ENCODE measurements at regions not wholly inside any gene's neighbourhood (a gene's known extent, or its start where the extent isn't known, plus 50 kb on each side); places are given as distances from the start of the nearest gene placed in this dataset.

- H3K9me3 ChIP-seq: no peaks in the 10 kb centered on the region
- no peaks in the 10 kb centered on the region for H3K4me1 ChIP-seq
- intact Hi-C loops (cut with DNase I): no loop called here
- no peaks in the 10 kb centered on the region for H3K36me3 ChIP-seq
- no peak overlapping the region for H3K27ac ChIP-seq
- TF ChIP-seq, protein P1, sequence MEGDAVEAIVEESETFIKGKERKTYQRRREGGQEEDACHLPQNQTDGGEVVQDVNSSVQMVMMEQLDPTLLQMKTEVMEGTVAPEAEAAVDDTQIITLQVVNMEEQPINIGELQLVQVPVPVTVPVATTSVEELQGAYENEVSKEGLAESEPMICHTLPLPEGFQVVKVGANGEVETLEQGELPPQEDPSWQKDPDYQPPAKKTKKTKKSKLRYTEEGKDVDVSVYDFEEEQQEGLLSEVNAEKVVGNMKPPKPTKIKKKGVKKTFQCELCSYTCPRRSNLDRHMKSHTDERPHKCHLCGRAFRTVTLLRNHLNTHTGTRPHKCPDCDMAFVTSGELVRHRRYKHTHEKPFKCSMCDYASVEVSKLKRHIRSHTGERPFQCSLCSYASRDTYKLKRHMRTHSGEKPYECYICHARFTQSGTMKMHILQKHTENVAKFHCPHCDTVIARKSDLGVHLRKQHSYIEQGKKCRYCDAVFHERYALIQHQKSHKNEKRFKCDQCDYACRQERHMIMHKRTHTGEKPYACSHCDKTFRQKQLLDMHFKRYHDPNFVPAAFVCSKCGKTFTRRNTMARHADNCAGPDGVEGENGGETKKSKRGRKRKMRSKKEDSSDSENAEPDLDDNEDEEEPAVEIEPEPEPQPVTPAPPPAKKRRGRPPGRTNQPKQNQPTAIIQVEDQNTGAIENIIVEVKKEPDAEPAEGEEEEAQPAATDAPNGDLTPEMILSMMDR (IDR thresholded peaks at IDR 0.05): no peak
- no peak for DNase-seq (ENCODE audit: low spot score in 2 of 2)
- no peaks in the 10 kb centered on the region for H3K27me3 ChIP-seq
- H3K4me3 ChIP-seq: no peak overlapping the region
Observed at GRCh38 chr11:15660496-15660895, 545.8 kb downstream of the INSC start.

GRCh38 chr11:15662285-15662684, 547.6 kb downstream of the INSC start:
- intact Hi-C loops (cut with DNase I): no loop called here
- Histone ChIP-seq H3K36me3 (no peaks in the 10 kb centered on the region), H3K9me3 (peaks cover 0 to 3% of the 10 kb centered on the region in 2 donors), H3K27me3 (no peaks in the 10 kb centered on the region), H3K27ac (no peak overlapping the region), H3K4me1 (no peaks in the 10 kb centered on the region), H3K4me3 (no peak overlapping the region)
- no peak for DNase-seq (ENCODE audit: low spot score in 2 of 2)
- TF ChIP-seq, protein P1 (IDR thresholded peaks at IDR 0.05): no peak

DNA sequence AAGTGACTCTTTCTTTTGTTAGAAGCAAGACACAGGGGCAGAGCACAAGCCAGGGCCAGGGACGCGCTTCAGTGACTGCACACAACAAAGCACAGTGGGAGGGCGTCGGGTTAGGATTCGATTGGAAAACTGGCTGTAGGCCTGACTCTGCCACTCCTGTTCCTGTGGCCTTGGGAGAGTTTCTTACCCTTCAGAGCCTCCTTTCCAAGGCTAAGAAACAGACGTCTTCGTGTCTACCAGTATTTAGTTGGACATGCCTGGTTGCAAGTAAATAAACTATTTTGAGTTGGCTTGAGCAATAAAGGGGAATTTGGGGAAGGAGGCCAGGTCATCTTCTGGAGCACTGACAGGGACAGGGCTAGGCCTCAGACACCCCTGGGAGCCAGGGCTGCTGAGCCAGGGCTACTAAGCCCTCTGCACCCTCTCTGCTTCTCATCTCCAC, 549.1 kb downstream of the INSC start:
- no peak for DNase-seq (ENCODE audit: low spot score in 2 of 2)
- Histone ChIP-seq H3K9me3 (peaks cover 0 to 3% of the 10 kb centered on the region in 2 donors), H3K27me3 (no peaks in the 10 kb centered on the region), H3K4me3 (no peak overlapping the region), H3K36me3 (no peaks in the 10 kb centered on the region), H3K27ac (no peak overlapping the region), H3K4me1 (no peaks in the 10 kb centered on the region)
- TF ChIP-seq, protein P1 (IDR thresholded peaks at IDR 0.05): no peak
- intact Hi-C loops (cut with DNase I): no loop called here

DNA sequence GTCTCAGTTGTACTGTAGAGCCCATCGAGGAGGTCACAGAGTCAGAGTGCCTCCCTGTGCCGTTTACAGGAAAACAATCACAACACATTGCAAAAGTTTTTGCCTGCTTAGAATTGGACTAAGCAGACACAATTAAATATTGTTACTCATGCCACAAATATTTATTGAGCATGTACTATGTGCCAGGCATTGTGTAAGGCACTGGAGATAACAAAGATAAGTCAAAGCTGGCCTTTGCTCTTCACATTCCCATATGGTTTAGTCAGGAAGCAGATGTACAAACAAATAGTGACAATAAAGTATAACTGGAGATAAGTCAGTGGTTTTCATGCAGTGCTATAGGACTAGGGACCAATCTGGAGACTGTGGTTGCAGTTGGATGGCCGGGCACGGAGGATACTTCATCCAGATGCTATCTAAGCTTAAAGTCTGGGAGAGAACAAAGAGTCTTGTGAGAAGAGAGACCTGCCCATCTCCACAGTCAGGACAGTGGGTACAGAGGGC, 550.7 kb downstream of the INSC start:
- TF ChIP-seq, protein P1 (IDR thresholded peaks at IDR 0.05): no peak
- H3K4me3 ChIP-seq: no peak overlapping the region
- no peak overlapping the region for H3K27ac ChIP-seq
- no peak for DNase-seq (ENCODE audit: low spot score in 2 of 2)
- no peaks in the 10 kb centered on the region for H3K27me3 ChIP-seq
- intact Hi-C loops (cut with DNase I): no loop called here
- H3K4me1 ChIP-seq: no peaks in the 10 kb centered on the region
- peaks cover 0 to 3% of the 10 kb centered on the region in 2 donors for H3K9me3 ChIP-seq
- no peaks in the 10 kb centered on the region for H3K36me3 ChIP-seq

GRCh38 chr11:15667127-15667725, 552.5 kb downstream of the INSC start:
- H3K9me3 ChIP-seq: peaks cover 0 to 3% of the 10 kb centered on the region in 2 donors
- no peak for DNase-seq (ENCODE audit: low spot score in 2 of 2)
- TF ChIP-seq, protein P1 (IDR thresholded peaks at IDR 0.05): no peak
- no peaks in the 10 kb centered on the region for H3K27me3 ChIP-seq
- intact Hi-C loops (cut with DNase I): no loop called here
- H3K27ac ChIP-seq: no peak overlapping the region
- no peak overlapping the region for H3K4me3 ChIP-seq
- no peaks in the 10 kb centered on the region for H3K4me1 ChIP-seq
- no peaks in the 10 kb centered on the region for H3K36me3 ChIP-seq

All from ascending aorta (tissue), 2 donors.